ENCODE measurements at regions not wholly inside any gene's neighbourhood (a gene's known extent, or its start where the extent isn't known, plus 50 kb on each side); places are given as distances from the start of the nearest gene placed in this dataset.
"Not testable (repeated sequence)": the region's sequence is repeated elsewhere in the genome, so short reads cannot be mapped to it uniquely, and the experiment has no call there.

DNA sequence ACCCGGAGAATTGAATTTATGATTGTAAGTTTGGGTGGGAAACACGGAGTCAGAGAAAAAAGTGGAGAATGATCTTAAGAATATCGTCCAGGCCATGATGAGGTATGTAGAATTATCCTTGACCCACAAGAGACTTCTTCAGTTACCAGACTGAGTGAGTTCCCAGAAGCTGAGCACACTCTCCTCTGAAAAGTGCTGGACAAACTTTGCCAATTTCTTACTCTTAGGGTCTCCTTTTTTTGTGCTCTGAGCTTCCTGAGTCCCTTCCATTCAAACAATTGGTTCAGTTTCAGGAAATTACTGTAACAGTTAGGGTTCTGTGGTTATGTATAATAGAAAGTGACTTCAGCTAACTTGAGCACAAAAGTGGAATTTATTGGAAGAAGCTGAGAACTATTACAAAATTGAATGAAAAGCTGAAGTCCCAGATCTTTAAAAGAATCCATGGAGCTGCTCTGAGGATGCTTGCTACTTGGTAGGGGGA lies 50.6 kb upstream of the EHBP1 start:
- Mint-ChIP-seq H3K36me3 (ENCODE audit: low read depth) (no peaks in the 10 kb centered on the region), H3K4me3 (no peak overlapping the region), H3K9me3 (no peaks in the 10 kb centered on the region), H3K27me3 (ENCODE audit: low read depth) (peaks cover 13% of the 10 kb centered on the region), H3K27ac (no peak overlapping the region), H3K4me1 (ENCODE audit: low read depth) (no peaks in the 10 kb centered on the region)
- DNase-seq, result no peak
- CTCF ChIA-PET, result interaction anchor here (0.6 kb wide), 1 partner anchor 808 kb away, joined by 3 read pairs; no protein-coding TSS in a partner anchor
- intact Hi-C loops (cut with micrococcal nuclease), result no loop called here

GRCh38 chr2:62654423-62654791 lies 51.1 kb upstream of the EHBP1 start:
- Mint-ChIP-seq H3K4me3 (no peak overlapping the region), H3K4me1 (ENCODE audit: low read depth) (no peaks in the 10 kb centered on the region), H3K27me3 (ENCODE audit: low read depth) (peaks cover 14% of the 10 kb centered on the region), H3K27ac (no peak overlapping the region), H3K36me3 (ENCODE audit: low read depth) (no peaks in the 10 kb centered on the region), H3K9me3 (no peaks in the 10 kb centered on the region)
- CTCF ChIA-PET, result interaction anchor here (0.6 kb wide), 1 partner anchor 808 kb away, joined by 3 read pairs; no protein-coding TSS in a partner anchor
- DNase-seq, result no peak
- intact Hi-C loops (cut with micrococcal nuclease), result no loop called here

DNA sequence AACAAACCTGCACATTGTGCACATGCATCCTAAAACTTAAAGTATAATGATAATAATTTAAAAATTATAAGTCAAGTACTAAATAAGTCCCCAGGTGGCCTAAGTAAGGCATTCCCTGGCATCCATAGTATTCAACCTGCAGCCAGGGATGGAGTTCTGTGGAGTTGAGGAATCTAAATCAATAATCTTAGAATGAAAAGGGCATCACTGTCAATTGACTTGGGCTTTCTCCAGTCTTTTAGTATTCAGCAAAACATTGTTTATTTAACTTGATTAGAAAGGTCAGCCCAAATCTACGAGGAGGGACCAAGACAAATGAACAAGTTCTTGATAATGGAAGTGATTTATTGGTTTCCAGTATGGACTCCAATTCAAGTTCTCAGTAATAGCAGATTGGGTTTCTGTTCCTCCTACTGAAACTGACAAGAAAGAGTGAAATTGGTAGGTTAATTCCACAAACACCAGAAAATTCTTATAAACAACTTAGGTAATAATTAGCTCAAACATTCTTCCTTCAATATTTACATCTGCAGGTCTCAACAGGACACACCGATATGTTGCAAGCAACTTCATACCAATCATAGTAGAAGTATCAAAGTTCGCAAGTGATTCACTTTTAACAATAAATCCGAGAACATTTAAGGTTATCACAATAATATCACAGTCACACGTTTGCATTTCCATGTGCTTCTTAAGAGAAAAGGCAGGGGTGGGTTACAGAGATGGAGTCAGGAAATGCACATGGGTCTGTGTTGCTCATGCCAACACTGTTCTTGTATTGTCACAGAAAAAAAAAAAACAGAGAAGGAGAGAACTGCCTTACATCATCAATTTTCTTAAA lies 51.7 kb upstream of the EHBP1 start:
- CTCF ChIA-PET, result interaction anchor here (0.6 kb wide), 1 partner anchor 809 kb away, joined by 3 read pairs; no protein-coding TSS in a partner anchor
- no peaks in the 10 kb centered on the region for H3K4me1 Mint-ChIP-seq (ENCODE audit: low read depth)
- intact Hi-C loops (cut with micrococcal nuclease), result no loop called here
- no peak overlapping the region for H3K27ac Mint-ChIP-seq
- no peaks in the 10 kb centered on the region for H3K9me3 Mint-ChIP-seq
- H3K4me3 Mint-ChIP-seq, result no peak overlapping the region
- H3K36me3 Mint-ChIP-seq (ENCODE audit: low read depth), result no peaks in the 10 kb centered on the region
- DNase-seq, result no peak
- peaks cover 14% of the 10 kb centered on the region for H3K27me3 Mint-ChIP-seq (ENCODE audit: low read depth)

DNA sequence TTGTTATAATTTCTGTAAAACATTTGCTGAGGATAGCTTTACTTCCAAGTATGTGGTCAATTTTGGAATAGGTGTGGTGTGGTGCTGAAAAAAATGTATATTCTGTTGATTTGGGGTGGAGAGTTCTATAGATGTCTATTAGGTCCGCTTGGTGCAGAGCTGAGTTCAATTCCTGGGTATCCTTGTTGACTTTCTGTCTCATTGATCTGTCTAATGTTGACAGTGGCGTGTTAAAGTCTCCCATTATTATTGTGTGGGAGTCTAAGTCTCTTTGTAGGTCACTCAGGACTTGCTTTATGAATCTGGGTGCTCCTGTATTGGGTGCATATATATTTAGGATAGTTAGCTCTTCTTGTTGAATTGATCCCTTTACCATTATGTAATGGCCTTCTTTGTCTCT lies 56.4 kb upstream of the EHBP1 start:
- H3K27ac Mint-ChIP-seq; H3K27me3 Mint-ChIP-seq (ENCODE audit: low read depth); DNase-seq; H3K9me3 Mint-ChIP-seq; H3K4me3 Mint-ChIP-seq; CTCF ChIA-PET; intact Hi-C loops (cut with micrococcal nuclease); H3K4me1 Mint-ChIP-seq (ENCODE audit: low read depth); H3K36me3 Mint-ChIP-seq (ENCODE audit: low read depth): not testable (repeated sequence)

DNA sequence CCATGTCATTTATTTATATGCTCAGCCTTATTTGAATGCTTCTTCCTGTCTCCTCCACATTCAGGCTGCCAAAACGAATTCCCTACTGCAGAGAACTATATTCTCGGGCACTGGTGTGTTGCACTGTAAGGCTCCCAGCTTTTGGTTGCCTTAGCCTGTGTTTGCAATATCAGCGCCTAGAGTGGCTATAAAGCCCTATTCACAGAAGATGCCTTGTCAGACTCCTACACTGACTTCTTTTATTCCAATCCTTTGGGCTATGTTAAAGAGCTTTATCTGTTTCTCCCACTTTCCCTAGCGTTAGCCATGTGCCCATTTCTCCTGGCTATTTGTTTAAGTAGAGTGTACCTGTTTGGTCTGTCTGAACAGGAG lies 62.4 kb upstream of the EHBP1 start:
- Mint-ChIP-seq H3K4me3 (no peak overlapping the region), H3K27me3 (ENCODE audit: low read depth) (peaks cover 3% of the 10 kb centered on the region), H3K4me1 (ENCODE audit: low read depth) (no peaks in the 10 kb centered on the region), H3K9me3 (no peaks in the 10 kb centered on the region), H3K27ac (no peak overlapping the region), H3K36me3 (ENCODE audit: low read depth) (no peaks in the 10 kb centered on the region)
- CTCF ChIA-PET, result no interaction called here
- intact Hi-C loops (cut with micrococcal nuclease), result no loop called here
- DNase-seq, result no peak

GRCh38 chr2:62642429-62643099 lies 62.9 kb upstream of the EHBP1 start:
- Mint-ChIP-seq H3K27ac (no peak overlapping the region), H3K4me1 (ENCODE audit: low read depth) (no peaks in the 10 kb centered on the region), H3K27me3 (ENCODE audit: low read depth) (peaks cover 7% of the 10 kb centered on the region), H3K36me3 (ENCODE audit: low read depth) (no peaks in the 10 kb centered on the region), H3K9me3 (peaks cover 3% of the 10 kb centered on the region), H3K4me3 (no peak overlapping the region)
- CTCF ChIA-PET, result no interaction called here
- intact Hi-C loops (cut with micrococcal nuclease), result no loop called here
- no peak for DNase-seq

DNA sequence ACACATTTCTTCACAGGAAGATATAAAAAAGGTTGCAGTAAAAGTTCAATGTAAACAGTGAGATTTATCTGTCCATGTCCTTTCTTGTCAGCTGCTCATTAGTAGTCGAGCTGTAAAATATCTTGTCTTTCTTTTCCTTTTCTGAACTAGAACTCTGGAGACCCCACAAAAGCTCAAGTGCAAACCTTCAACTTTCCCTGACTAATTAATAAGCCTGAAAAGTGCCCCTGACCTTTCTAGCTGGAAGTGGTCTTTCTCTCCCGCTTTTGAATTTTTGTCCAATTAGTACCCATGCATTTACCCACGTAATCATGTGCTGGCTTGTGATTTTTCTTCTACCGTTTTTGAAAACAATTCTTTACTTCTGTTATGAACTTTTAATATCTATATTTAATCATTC lies 63.6 kb upstream of the EHBP1 start:
- CTCF ChIA-PET, result interaction anchor here (0.6 kb wide), 1 partner anchor 48 kb away, joined by 3 read pairs; no protein-coding TSS in a partner anchor
- H3K27ac Mint-ChIP-seq, result no peak overlapping the region
- no peak for DNase-seq
- H3K9me3 Mint-ChIP-seq, result peaks cover 3% of the 10 kb centered on the region
- H3K4me3 Mint-ChIP-seq, result no peak overlapping the region
- H3K4me1 Mint-ChIP-seq (ENCODE audit: low read depth), result no peaks in the 10 kb centered on the region
- no peaks in the 10 kb centered on the region for H3K36me3 Mint-ChIP-seq (ENCODE audit: low read depth)
- intact Hi-C loops (cut with micrococcal nuclease), result no loop called here
- peaks cover 7% of the 10 kb centered on the region for H3K27me3 Mint-ChIP-seq (ENCODE audit: low read depth)

DNA sequence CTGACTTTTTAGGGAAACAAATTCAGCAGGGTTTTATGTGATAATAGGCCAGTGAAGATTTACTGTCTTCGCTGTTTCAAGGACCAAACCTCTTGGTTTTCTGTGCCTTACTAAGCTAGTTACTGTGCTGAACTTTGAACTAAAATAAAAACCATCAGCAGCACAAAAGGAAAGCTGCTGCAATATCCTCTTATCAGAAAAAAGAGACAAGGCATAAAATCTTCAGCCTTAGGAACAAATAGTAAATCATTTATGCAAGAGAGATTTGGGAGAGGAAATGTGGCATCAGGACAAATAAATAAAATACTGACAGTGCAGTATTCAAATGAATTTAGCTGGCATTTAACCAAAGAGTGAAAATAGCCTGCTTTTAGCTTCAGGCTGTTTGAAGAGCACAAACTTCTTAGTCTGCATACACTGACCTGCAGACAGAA lies 64.1 kb upstream of the EHBP1 start:
- intact Hi-C loops (cut with micrococcal nuclease), result no loop called here
- Mint-ChIP-seq H3K36me3 (ENCODE audit: low read depth) (no peaks in the 10 kb centered on the region), H3K4me3 (no peak overlapping the region), H3K4me1 (ENCODE audit: low read depth) (no peaks in the 10 kb centered on the region), H3K9me3 (peaks cover 3% of the 10 kb centered on the region), H3K27ac (no peak overlapping the region), H3K27me3 (ENCODE audit: low read depth) (peaks cover 9% of the 10 kb centered on the region)
- no peak for DNase-seq
- CTCF ChIA-PET, result interaction anchor here (0.6 kb wide), 2 partner anchors 48 to 227 kb away, joined by 3 to 7 read pairs; no protein-coding TSS in a partner anchor

GRCh38 chr2:62631160-62632085 lies 74.1 kb upstream of the EHBP1 start:
- CTCF ChIA-PET, result no interaction called here
- H3K36me3 Mint-ChIP-seq (ENCODE audit: low read depth), result no peaks in the 10 kb centered on the region
- H3K4me3 Mint-ChIP-seq, result no peak overlapping the region
- H3K27ac Mint-ChIP-seq, result no peak overlapping the region
- H3K9me3 Mint-ChIP-seq, result peaks cover 2% of the 10 kb centered on the region
- intact Hi-C loops (cut with micrococcal nuclease), result no loop called here
- DNase-seq, result no peak
- peaks cover 4% of the 10 kb centered on the region for H3K4me1 Mint-ChIP-seq (ENCODE audit: low read depth)
- H3K27me3 Mint-ChIP-seq (ENCODE audit: low read depth), result peaks cover 13% of the 10 kb centered on the region

DNA sequence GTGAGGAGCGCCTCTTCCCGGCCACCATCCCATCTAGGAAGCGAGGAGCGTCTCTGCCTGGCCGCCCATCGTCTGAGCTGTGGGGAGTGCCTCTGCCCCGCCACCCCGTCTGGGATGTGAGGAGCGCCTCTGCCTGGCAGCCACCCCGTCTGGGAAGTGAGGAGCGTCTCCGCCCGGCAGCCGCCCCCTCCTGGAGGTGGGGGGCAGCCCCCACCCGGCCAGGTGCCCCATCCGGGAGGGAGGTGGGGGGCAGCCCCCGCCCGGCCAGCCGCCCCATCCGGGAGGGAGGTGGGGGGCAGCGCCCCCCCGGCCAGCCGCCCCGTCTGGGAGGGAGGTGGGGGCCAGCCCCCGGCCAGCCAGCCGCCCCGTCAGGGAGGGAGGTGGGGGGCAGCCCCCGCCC lies 75.3 kb upstream of the EHBP1 start:
- CTCF ChIA-PET; H3K4me1 Mint-ChIP-seq (ENCODE audit: low read depth); H3K9me3 Mint-ChIP-seq; H3K36me3 Mint-ChIP-seq (ENCODE audit: low read depth); H3K4me3 Mint-ChIP-seq; intact Hi-C loops (cut with micrococcal nuclease); H3K27ac Mint-ChIP-seq; DNase-seq: not testable (repeated sequence)
- H3K27me3 Mint-ChIP-seq (ENCODE audit: low read depth), result peaks cover 11% of the 10 kb centered on the region

DNA sequence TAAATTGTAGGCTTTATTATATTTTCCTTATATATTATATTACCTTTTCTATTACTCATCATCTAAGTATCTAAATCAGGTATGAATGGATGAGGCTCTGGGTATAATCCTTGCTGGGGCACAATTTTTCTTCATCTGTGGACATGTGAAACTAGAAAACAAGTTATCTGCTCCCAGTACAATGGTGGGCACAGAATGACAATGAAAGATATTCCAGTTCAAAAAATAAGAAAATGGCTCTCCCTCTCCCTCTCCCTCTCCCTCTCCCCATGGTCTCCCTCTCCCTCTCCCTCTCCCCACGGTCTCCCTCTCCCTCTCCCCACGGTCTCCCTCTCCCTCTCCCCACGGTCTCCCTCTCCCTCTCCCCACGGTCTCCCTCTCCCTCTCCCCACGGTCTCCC lies 76.2 kb upstream of the EHBP1 start:
- DNase-seq; H3K27ac Mint-ChIP-seq; H3K9me3 Mint-ChIP-seq; H3K27me3 Mint-ChIP-seq (ENCODE audit: low read depth); intact Hi-C loops (cut with micrococcal nuclease); H3K4me1 Mint-ChIP-seq (ENCODE audit: low read depth); H3K4me3 Mint-ChIP-seq; H3K36me3 Mint-ChIP-seq (ENCODE audit: low read depth); CTCF ChIA-PET: not testable (repeated sequence)

DNA sequence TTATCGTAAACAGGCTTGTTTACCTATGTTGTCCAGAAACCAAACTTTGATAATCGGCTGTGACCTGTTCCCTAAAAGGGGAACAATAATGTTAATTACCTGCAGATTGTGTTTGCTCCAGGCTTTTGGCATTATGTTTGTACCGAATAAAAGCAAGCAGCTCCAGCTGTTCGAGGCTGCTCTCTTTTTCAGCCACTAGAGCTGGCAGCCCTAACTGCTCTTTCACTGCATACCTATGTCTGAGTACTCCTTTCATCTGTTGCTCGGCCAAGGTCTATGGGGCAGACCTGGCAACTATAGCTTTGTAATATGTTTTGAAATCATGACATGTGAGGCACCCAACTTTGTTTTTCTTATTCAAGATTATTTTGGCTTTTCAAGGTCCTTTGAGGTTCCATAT lies 77.8 kb upstream of the EHBP1 start:
- Mint-ChIP-seq H3K36me3 (ENCODE audit: low read depth) (no peaks in the 10 kb centered on the region), H3K4me3 (no peak overlapping the region), H3K27me3 (ENCODE audit: low read depth) (peaks cover 3% of the 10 kb centered on the region), H3K27ac (no peak overlapping the region), H3K4me1 (ENCODE audit: low read depth) (peaks cover 4% of the 10 kb centered on the region), H3K9me3 (peaks cover 2% of the 10 kb centered on the region)
- intact Hi-C loops (cut with micrococcal nuclease), result no loop called here
- DNase-seq, result no peak
- CTCF ChIA-PET, result no interaction called here
